HG03159 (cell line): ENCODE measurements at regions not wholly inside any gene's neighbourhood (a gene's known extent, or its start where the extent isn't known, plus 50 kb on each side); places are given as distances from the start of the nearest gene placed in this dataset.

ENCODE experiments used
- ATAC-seq: cut with Tn5 transposase; IDR thresholded peaks from one replicate; pipeline ENCODE4 v1.9.1; 2021; ENCODE audit warnings: mild to moderate bottlenecking, moderate library complexity; ENCODE audit not compliant: unreplicated experiment

GRCh38 chr15:85976102-85976501 lies 103.6 kb upstream of the AGBL1 start:
- no peak for ATAC-seq

GRCh38 chr15:85976986-85977385 lies 102.7 kb upstream of the AGBL1 start:
- no peak for ATAC-seq

DNA sequence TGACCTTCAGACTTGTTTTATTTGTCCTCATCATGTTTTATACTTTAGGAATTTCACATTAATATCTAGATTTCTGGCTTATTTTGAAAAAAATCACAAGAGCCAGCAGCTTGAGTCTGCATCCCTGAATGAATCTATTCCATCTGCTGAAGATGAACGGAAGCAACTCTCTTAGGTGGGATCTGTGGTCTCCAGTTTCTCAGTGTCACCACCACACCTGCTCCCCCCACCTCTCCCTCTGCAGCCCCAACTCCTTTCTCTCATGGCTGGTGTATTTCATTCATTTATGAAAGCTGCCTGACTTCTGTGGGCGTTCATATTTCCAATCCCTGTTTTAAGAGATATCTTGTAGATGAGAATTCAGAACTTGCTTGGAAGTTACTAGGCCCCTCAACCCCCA lies 102.1 kb upstream of the AGBL1 start:
- no peak for ATAC-seq

DNA sequence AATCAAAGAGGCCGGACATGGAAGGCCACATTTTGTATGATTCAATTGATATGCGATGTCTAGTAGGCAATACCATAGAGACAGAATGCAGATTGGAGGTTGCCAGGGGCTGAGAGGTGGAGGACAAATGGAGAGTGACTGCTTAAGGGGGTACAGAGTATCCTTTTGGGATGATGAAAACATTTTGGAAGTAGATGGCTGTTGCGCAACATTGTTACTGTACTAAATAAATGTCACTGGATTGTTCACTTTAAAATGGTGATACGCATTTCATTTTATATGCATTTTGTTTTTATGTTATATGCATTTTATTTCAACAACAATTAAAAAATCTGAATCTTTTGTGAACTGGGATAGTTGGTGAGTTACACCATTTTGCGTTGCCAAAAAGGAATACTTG lies 99.7 kb upstream of the AGBL1 start:
- ATAC-seq = no peak

DNA sequence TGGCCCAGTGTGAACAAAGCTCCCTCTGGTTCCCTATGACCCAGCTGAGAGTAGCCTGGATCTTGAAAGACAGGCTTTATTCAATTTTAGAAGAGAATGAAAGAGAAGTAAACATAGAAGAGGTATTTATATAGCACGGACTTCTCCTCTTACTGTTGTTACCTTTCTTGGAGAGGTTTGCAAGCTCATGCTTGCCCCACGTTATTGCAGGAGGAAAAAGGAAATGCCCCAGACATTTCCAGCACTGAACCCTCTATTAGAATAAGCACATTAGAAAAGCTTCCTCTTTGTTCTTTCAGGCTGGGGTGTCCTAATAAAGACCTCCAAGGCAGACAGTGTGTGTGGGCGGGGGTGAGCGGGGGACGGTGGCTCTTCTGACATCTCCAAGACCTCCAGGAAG lies 98.7 kb upstream of the AGBL1 start:
- no peak for ATAC-seq

DNA sequence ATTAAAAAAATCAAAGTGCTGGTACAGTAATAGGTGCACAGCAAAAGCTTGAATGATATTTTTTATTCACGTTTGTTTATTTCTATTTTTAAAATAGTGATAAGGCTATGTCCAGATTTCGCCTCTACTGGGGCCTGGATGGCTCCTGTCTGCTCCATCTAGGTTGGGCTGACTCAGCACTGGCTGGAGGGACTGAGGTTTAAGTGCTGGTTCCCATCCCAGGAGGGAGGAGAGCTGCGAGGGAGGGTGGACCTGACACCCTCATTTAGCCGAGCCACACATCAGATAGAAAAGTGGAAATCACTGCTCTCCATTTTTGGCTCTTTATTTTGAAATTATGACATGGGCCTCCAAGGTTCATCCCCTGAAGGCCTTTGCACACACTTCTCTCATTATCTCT lies 95.4 kb upstream of the AGBL1 start:
- no peak for ATAC-seq

- no peak for ATAC-seq
Measured at GRCh38 chr15:85986116-85986515, 93.6 kb upstream of the AGBL1 start.

DNA sequence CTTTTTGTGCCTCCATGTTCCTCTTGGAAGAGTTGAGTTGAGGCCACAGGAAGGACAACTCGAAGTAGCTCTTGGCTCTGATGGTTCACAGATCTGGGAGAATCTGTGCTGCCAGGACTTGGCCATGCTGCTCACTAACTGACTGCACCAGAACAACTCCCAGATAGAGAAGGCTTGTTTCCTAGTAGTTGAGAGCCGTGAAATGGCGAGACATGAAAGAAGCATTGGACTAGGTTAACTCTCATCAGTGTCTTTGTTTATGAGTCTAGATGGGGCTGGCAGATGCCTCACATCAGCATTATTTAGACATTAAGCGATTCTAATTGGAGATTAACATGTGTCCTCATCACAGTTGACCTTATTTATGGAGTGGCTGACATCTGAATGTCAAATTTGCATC lies 92.9 kb upstream of the AGBL1 start:
- no peak for ATAC-seq

GRCh38 chr15:85988741-85989140 lies 90.9 kb upstream of the AGBL1 start:
- ATAC-seq = no peak

DNA sequence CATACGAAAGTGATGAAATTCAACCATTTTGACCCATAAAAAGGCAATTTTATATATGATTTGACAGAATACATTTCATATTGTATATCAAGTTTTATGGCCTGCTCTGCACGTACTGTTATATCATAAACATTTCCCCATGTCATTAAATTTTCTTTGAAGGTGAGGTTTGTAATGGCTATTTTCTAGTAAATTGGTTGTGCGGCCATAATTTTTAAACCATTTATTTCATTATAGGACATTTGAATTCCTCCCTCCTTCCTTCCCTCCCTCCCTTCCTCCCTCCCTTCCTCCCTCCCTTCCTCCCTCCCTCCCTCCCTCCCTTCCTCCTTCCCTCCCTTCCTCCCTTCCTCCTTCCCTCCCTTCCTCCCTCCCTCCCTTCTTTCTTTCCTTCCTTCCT lies 87.4 kb upstream of the AGBL1 start:
- no peak for ATAC-seq

GRCh38 chr15:85993116-85993515 lies 86.6 kb upstream of the AGBL1 start:
- ATAC-seq = no peak

DNA sequence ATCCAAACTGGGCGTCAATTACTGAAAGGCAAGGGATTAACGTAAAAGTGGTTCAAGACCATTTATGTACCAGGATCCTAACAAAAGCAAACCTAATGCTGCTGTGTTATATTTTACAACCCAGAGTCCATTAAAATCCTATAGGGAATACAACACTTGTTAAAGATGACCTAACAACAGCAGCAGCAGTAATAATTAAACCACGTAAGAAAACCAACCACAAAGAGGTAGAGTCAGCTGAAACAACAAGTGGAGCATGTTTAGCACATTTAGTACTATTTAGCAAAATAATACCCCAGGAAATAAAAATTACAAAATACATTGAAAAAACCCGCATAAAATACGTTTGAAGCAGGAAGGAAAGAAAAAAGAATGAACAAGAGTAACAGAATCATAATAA lies 82.1 kb upstream of the AGBL1 start:
- no peak for ATAC-seq

DNA sequence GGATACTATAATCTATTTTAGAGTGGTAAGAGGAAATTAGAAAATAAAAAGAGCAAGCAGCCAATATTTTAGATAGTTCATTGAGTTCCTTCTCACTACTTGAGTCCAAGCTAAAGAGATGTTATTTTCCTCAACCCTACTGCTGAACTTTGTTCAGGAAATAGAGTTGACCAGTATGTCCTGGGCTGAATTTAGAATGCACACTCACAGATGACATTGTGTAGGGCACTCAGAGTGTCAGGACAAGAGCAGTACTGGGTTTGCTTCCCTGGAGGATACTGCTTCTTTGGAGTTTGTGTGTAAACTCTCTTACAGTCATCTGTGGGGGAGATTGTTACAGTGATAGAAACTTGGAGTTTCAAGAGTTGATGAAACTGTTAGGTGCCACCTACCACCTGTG lies 80.0 kb upstream of the AGBL1 start:
- ATAC-seq = no peak

DNA sequence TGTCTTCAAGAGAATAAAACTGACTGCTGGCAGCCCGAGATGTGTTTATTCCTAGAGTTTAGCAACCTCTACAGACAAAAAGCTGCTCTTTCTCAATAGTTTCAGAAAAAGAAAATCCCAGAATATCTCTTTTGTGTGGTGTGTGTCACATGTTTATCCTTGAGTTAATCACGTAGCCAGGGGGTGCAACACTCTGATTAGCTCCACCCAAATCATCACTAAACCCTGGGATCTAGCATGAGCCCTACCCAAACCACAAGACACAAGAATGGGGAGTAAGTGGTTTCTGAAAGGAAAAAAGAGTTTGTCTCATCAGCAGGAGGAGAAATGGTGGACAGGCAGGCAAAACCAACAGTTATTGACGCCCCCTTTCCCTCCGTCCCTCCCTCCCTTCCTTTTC lies 78.5 kb upstream of the AGBL1 start:
- no peak for ATAC-seq

DNA sequence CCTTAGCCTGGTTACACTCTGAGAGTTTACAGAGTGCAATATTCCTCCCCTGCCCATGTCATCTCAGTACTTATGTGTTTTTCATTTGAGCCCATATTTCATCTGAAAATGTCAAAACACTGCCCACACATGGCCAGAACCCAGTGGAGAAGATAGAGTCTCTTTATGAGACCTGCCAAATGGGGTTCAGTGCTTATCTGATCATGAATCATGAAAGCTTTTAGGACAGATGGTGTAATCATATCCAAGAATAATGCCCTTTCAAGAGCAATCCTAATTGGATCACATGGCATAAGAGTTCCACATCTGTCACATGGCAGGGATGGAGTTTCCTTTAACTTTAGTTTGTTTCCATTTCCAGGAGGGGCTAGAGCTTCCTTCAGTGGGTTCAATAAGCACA lies 77.2 kb upstream of the AGBL1 start:
- ATAC-seq = no peak

DNA sequence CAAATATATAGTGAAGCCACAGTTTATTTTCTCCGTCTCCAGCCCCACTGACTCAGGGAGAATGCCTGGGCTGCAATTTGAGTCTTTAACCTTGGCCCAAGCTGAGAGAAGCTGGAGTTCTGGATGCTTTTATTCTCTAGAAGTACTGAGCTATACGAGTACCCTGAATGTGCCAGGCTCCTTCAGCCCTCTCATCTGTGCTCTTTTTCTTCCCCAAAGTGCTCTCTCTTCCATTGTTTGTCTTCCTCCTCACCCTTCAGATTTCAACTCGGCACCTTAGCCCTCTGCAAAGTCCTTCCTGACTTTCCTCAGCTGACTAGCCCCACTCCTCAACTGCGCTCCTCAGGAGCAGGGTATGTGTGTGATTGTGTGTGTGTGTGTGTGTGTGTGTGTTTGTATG lies 75.6 kb upstream of the AGBL1 start:
- no peak for ATAC-seq

- ATAC-seq = no peak
Measured at GRCh38 chr15:86006546-86006945, 73.1 kb upstream of the AGBL1 start.

DNA sequence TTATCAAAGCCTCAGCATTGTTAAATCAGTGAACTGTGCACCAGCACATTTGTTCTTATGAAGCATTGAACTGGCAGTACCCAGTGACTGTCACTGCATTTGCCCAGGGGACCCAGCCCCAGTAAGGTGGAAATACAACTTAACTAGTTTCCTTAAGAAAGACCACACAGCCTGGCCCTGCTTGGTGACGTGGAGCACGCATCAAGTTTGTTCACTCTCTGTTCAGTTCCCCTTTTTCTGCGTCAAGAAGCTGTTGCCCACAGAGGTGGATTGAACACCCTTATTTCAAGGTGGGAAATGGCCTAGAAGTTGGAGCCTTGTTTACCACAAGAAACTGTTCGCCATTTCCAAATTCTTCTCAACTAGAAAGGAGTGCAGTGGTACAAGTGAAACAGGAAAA lies 69.9 kb upstream of the AGBL1 start:
- peak; percentile 42 for ATAC-seq

DNA sequence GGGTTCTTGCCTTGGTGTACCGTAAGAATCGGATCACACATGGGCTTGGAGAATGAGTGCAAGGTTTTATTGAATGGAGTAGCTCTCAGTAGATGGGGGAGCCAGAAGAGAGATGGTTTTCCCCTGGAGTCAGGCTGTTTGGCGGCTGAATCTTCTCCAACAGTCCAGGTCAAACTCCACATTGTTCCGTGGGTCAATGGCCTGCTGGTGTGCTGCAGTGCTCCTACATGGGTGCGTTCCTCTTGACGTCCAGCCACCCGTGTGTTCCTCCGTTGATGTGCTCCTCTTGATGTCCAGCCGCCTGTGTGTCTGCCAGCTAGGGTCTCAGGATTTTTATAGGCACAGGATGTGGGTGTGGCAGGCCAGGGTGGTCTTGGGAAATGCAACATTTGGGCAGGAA lies 69.3 kb upstream of the AGBL1 start:
- no peak for ATAC-seq

- no peak for ATAC-seq
Measured at GRCh38 chr15:86010891-86011290, 68.8 kb upstream of the AGBL1 start.

DNA sequence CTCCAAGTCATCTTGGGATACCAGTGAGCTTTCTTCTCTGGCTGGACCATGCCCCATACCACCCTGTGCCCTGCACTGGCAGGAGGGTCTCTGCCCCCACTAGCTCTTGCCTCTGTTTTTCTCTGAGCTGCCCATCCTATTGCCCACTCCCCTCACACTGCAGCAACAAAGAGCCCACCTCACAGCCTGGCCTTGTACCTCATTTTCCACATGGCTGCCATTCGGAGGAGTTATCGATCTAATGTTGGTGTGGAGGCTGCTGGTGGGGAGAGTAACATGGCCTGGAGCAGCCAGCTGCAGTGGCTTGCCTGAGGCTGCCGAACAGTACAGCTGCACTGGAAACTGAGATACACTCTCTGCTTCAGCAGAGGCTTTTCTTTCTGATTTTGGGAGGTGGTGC lies 65.7 kb upstream of the AGBL1 start:
- ATAC-seq = no peak

- ATAC-seq = no peak
Measured at GRCh38 chr15:86016750-86017149, 62.9 kb upstream of the AGBL1 start.

GRCh38 chr15:86018679-86019078 lies 61.0 kb upstream of the AGBL1 start:
- ATAC-seq = no peak
